Endothelial cell of umbilical vein (primary cell): ENCODE measurements at regions not wholly inside any gene's neighbourhood (a gene's known extent, or its start where the extent isn't known, plus 50 kb on each side); places are given as distances from the start of the nearest gene placed in this dataset.

ENCODE experiments used
- BruUV-seq: library from RNA; stranded (reverse); fragments of 400-500 nt; replicated peaks from 2 replicates; lab custom pipeline; 2021; lab: Mats Ljungman, UMichigan
- CTCF ChIA-PET: fragments of 300-600, 350-600 bp; sonication (Branson Sonifier 250); formaldehyde crosslinking; loops from one replicate; lab custom pipeline; 2021; ENCODE audit warnings: antibody characterized with exemption, inconsistent platforms; lab: Charles Lee
- POLR2A ChIA-PET: fragments of 300-600, 350-600 bp; sonication (Branson Sonifier 250); formaldehyde crosslinking; loops from one replicate; lab custom pipeline; 2021; ENCODE audit warnings: antibody characterized with exemption, inconsistent platforms; lab: Charles Lee
- DNase-seq: peaks from one replicate; pipeline ENCODE4 v3.0.0-alpha.2; 2011; ENCODE audit warnings: low read depth, low spot score
- FAIRE-seq: peaks from 2 replicates; lab custom pipeline; 2011; peaks lifted over from hg19 to GRCh38; lab: Jason Lieb, UNC
- H2AFZ ChIP-seq: 2 replicates; pipeline ENCODE4 v1.6.0; 2012; ENCODE audit warnings: low read depth, low read length, control low read depth, inconsistent platforms
- H3K27ac ChIP-seq: 2 replicates; pipeline ENCODE4 v1.5.1; 2011; ENCODE audit warnings: low read depth, mild to moderate bottlenecking, control low read depth, low read length, moderate library complexity; ENCODE audit not compliant: insufficient read depth
- H3K27me3 ChIP-seq, 2 experiments: 2 replicates each; pipeline versions ENCODE4 v1.6.0 to v1.6.1; 2011; ENCODE audit warnings: low read length in 2 of 2, mixed read lengths in 1 of 2; ENCODE audit not compliant: control insufficient read depth in 2 of 2, insufficient read depth in 2 of 2
- H3K36me3 ChIP-seq, 2 experiments: 2 replicates in 1 of 2; 3 replicates in 1 of 2; pipeline ENCODE4 v1.5.1; 2011; ENCODE audit warnings: low read length in 2 of 2, mild to moderate bottlenecking in 1 of 2, moderate library complexity in 1 of 2; ENCODE audit not compliant: control insufficient read depth in 2 of 2, insufficient read depth in 2 of 2; ENCODE audit errors: extremely low read depth in 1 of 2
- H3K4me1 ChIP-seq: 3 replicates; pipeline ENCODE4 v1.5.1; 2011; ENCODE audit warnings: mild to moderate bottlenecking, low read length; ENCODE audit not compliant: control insufficient read depth, insufficient read depth; ENCODE audit errors: extremely low read depth
- H3K4me2 ChIP-seq: 2 replicates; pipeline ENCODE4 v1.6.1; 2011; ENCODE audit warnings: low read length, control low read depth, mixed read lengths; ENCODE audit not compliant: insufficient read depth
- H3K4me3 ChIP-seq, 3 experiments: fragments of 200-600 bp in 1 of 3; sonication (generic), shearing (Covaris generic) in 1 of 3; replicated peaks in 1 of 3; 2 replicates each; pipeline ENCODE4 v1.5.1; 2011 to 2016; ENCODE audit warnings: control low read depth in 3 of 3, low read length in 3 of 3, mild to moderate bottlenecking in 2 of 3, inconsistent platforms in 1 of 3, low read depth in 1 of 3, moderate library complexity in 1 of 3; ENCODE audit not compliant: insufficient read depth in 1 of 3
- H3K79me2 ChIP-seq: 2 replicates; pipeline ENCODE4 v1.6.0; 2012; ENCODE audit warnings: low read length, inconsistent platforms; ENCODE audit not compliant: control insufficient read depth, insufficient read depth
- H3K9ac ChIP-seq: replicated peaks from 2 replicates; pipeline ENCODE3; 2011; ENCODE audit warnings: low read length, control low read depth; ENCODE audit not compliant: insufficient read depth; ENCODE audit errors: extremely low read depth
- H3K9me1 ChIP-seq: replicated peaks from 3 replicates; pipeline ENCODE4 v1.6.0; 2011; ENCODE audit warnings: mild to moderate bottlenecking, low read length; ENCODE audit not compliant: control insufficient read depth, insufficient read depth; ENCODE audit errors: extremely low read depth
- H3K9me3 ChIP-seq: replicated peaks from 2 replicates; pipeline ENCODE4 v1.5.1; 2012; ENCODE audit warnings: low read length, inconsistent platforms; ENCODE audit not compliant: control insufficient read depth, insufficient read depth
- H4K20me1 ChIP-seq: replicated peaks from 2 replicates; pipeline ENCODE3; 2011; ENCODE audit warnings: mild to moderate bottlenecking, low read length; ENCODE audit not compliant: control insufficient read depth, insufficient read depth; ENCODE audit errors: extremely low read depth
- EZH2 ChIP-seq: IDR thresholded peaks from 2 replicates; pipeline ENCODE4 v1.6.1; 2012; ENCODE audit warnings: borderline replicate concordance, low read depth, mild to moderate bottlenecking, moderate library complexity, low read length, inconsistent platforms; ENCODE audit not compliant: severe bottlenecking
- FOS ChIP-seq: IDR thresholded peaks from 2 replicates; pipeline ENCODE4 v1.6.1; 2011; ENCODE audit warnings: mild to moderate bottlenecking, low read length, moderate library complexity, borderline replicate concordance; ENCODE audit not compliant: insufficient read depth
- GATA2 ChIP-seq: IDR thresholded peaks from 2 replicates; pipeline ENCODE4 v1.7.0; 2011; ENCODE audit warnings: low read depth, mild to moderate bottlenecking, moderate library complexity, mixed read lengths, low read length; ENCODE audit not compliant: insufficient read length, insufficient read depth
- JUN ChIP-seq: IDR thresholded peaks from 2 replicates; pipeline ENCODE4 v1.6.1; 2011; ENCODE audit warnings: borderline replicate concordance, low read depth; ENCODE audit not compliant: insufficient read length, insufficient read depth
- MYC ChIP-seq: IDR thresholded peaks from one replicate; pipeline ENCODE4 v1.6.1; 2011; ENCODE audit warnings: mild to moderate bottlenecking, low read depth, low read length
- POLR2A ChIP-seq: IDR thresholded peaks from 2 replicates; pipeline ENCODE4 v1.6.1; 2012; ENCODE audit warnings: low read depth, mild to moderate bottlenecking, control low read depth, low read length
- POLR2AphosphoS5 ChIP-seq: IDR thresholded peaks from 2 replicates; pipeline ENCODE4 v1.6.1; 2012; ENCODE audit warnings: low read depth, mild to moderate bottlenecking, control low read depth, low read length, moderate library complexity; ENCODE audit not compliant: insufficient read depth
- dilution Hi-C: fragments of 300-500 bp; cut with MboI; formaldehyde crosslinking; loops from one replicate; pipeline ENCODE4 v1.15.0; 2019; ENCODE audit warnings: low sequenced_read_pairs; ENCODE audit not compliant: extremely low pct_ligation_motif_present
- intact Hi-C: fragments of 100-400 bp; cut with micrococcal nuclease; formaldehyde crosslinking; loops from one replicate; pipeline ENCODE4 v1.10.0; 2022
- TF ChIP-seq, protein P1 (sequence below), 2 donors: IDR thresholded peaks; 1 replicate in 1 of 2; 2 replicates in 1 of 2; pipeline ENCODE4 v1.5.1; 2011; ENCODE audit warnings: low read length in 2 of 2, mild to moderate bottlenecking in 2 of 2, moderate library complexity in 2 of 2, control low read depth in 1 of 2, inconsistent platforms in 1 of 2, low read depth in 1 of 2; ENCODE audit not compliant: insufficient read depth in 1 of 2; ENCODE audit errors: extremely low read depth in 1 of 2
- TF ChIP-seq, protein P2 (sequence below): IDR thresholded peaks from 2 replicates; pipeline ENCODE4 v1.6.1; 2011; ENCODE audit not compliant: insufficient read depth, insufficient read length

DNA sequence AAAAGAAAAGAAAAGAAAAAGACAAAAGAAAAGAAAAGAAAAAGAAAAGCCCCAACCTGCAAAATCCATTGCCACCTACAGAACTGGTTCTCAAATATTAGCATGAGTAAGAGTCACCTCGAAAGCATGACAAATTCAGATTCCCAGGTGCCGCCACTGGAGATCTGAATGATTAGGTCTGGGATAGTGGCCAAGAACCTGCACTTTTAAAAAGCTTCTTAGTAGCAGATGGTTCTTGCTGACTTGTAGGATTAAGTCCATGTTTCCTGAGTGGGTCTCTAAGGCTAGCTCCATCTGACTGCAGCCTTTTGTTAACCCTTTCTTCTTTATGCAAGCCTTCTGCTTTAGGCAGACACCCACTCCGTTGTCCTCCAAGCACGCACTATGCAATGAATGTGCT, 178.5 kb upstream of the CDH18 start:
- DNase-seq (no peak), FAIRE-seq (no peak)
- ChIA-PET POLR2A (no interaction called here), CTCF (no interaction called here)
- Histone ChIP-seq H3K79me2 (no peaks in the 10 kb centered on the region), H3K27me3 (no peaks in the 10 kb centered on the region), H2AFZ (no peak overlapping the region), H3K4me3 (no peak overlapping the region), H3K9ac (no peak overlapping the region), H3K4me2 (no peak overlapping the region), H3K9me3 (no peaks in the 10 kb centered on the region), H3K4me1 (no peaks in the 10 kb centered on the region), H4K20me1 (no peaks in the 10 kb centered on the region), H3K36me3 (no peaks in the 10 kb centered on the region), H3K9me1 (no peaks in the 10 kb centered on the region), H3K27ac (no peak overlapping the region)
- dilution Hi-C loops, result no loop called here
- BruUV-seq, result no TSS peak
- intact Hi-C loops, result no loop called here
- no peak for TF ChIP-seq FOS
- TF ChIP-seq POLR2A, result no peak
- TF ChIP-seq, protein P1, sequence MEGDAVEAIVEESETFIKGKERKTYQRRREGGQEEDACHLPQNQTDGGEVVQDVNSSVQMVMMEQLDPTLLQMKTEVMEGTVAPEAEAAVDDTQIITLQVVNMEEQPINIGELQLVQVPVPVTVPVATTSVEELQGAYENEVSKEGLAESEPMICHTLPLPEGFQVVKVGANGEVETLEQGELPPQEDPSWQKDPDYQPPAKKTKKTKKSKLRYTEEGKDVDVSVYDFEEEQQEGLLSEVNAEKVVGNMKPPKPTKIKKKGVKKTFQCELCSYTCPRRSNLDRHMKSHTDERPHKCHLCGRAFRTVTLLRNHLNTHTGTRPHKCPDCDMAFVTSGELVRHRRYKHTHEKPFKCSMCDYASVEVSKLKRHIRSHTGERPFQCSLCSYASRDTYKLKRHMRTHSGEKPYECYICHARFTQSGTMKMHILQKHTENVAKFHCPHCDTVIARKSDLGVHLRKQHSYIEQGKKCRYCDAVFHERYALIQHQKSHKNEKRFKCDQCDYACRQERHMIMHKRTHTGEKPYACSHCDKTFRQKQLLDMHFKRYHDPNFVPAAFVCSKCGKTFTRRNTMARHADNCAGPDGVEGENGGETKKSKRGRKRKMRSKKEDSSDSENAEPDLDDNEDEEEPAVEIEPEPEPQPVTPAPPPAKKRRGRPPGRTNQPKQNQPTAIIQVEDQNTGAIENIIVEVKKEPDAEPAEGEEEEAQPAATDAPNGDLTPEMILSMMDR (IDR thresholded peaks at IDR 0.05; ENCODE audit: extremely low read depth in 1 of 2, insufficient read depth in 1 of 2, low read depth in 1 of 2, low read length in 2 of 2), result no peak
- TF ChIP-seq MYC, result no peak
- TF ChIP-seq JUN, result no peak
- TF ChIP-seq, protein P2, sequence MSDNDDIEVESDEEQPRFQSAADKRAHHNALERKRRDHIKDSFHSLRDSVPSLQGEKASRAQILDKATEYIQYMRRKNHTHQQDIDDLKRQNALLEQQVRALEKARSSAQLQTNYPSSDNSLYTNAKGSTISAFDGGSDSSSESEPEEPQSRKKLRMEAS, result no peak
- TF ChIP-seq POLR2AphosphoS5, result no peak
- no peak for TF ChIP-seq GATA2
- TF ChIP-seq EZH2, result no peak
